ENCODE measurements at regions not wholly inside any gene's neighbourhood (a gene's known extent, or its start where the extent isn't known, plus 50 kb on each side); places are given as distances from the start of the nearest gene placed in this dataset.
A peak's percentile ranks its signal among the peaks of the same experiment; 100 is the strongest.

- DNase-seq (ENCODE audit: low read depth) (peak; percentile 18), FAIRE-seq (no peak)
- H3K4me3 ChIP-seq (ENCODE audit: insufficient read depth, low read depth, low read length): no peak overlapping the region
Observed at GRCh38 chr3:117393119-117393518, 683.5 kb downstream of the TUSC7 start.

GRCh38 chr3:117398141-117398899 lies 688.7 kb downstream of the TUSC7 start:
- H3K4me2 ChIP-seq (ENCODE audit: low read length): no peak overlapping the region
- no peaks in the 10 kb centered on the region for H3K36me3 ChIP-seq (ENCODE audit: insufficient read depth, low read length)
- H3K4me3 ChIP-seq (ENCODE audit: insufficient read depth, low read depth, low read length): no peak overlapping the region
- peaks cover 20% of the 10 kb centered on the region for H3K27me3 Mint-ChIP-seq (ENCODE audit: low read depth, unreplicated experiment)
- no peaks in the 10 kb centered on the region for H4K20me1 ChIP-seq (ENCODE audit: insufficient read depth, low read length)
- H3K9me3 Mint-ChIP-seq (ENCODE audit: unreplicated experiment): peaks cover 2% of the 10 kb centered on the region
- no peak overlapping the region for H2AFZ ChIP-seq (ENCODE audit: low read depth, low read length)
- no peak for TF ChIP-seq EZH2 (IDR thresholded peaks at IDR 0.05; ENCODE audit: insufficient read depth, low read length)
- TF ChIP-seq, protein P1, sequence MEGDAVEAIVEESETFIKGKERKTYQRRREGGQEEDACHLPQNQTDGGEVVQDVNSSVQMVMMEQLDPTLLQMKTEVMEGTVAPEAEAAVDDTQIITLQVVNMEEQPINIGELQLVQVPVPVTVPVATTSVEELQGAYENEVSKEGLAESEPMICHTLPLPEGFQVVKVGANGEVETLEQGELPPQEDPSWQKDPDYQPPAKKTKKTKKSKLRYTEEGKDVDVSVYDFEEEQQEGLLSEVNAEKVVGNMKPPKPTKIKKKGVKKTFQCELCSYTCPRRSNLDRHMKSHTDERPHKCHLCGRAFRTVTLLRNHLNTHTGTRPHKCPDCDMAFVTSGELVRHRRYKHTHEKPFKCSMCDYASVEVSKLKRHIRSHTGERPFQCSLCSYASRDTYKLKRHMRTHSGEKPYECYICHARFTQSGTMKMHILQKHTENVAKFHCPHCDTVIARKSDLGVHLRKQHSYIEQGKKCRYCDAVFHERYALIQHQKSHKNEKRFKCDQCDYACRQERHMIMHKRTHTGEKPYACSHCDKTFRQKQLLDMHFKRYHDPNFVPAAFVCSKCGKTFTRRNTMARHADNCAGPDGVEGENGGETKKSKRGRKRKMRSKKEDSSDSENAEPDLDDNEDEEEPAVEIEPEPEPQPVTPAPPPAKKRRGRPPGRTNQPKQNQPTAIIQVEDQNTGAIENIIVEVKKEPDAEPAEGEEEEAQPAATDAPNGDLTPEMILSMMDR (IDR thresholded peaks at IDR 0.05; ENCODE audit: insufficient read depth, low read depth, low read length): no peak
- H3K27me3 ChIP-seq (ENCODE audit: insufficient read depth, low read length): no peaks in the 10 kb centered on the region
- H3K9me3 ChIP-seq (ENCODE audit: insufficient read depth, low read depth, low read length): no peaks in the 10 kb centered on the region
- no peak for FAIRE-seq
- no peak overlapping the region for H3K4me3 Mint-ChIP-seq (ENCODE audit: unreplicated experiment)
- no peak overlapping the region for H3K9ac ChIP-seq (ENCODE audit: low read length)
- H3K36me3 Mint-ChIP-seq (ENCODE audit: low read depth, unreplicated experiment): no peaks in the 10 kb centered on the region
- H3K27ac ChIP-seq (ENCODE audit: low read depth, low read length): no peak overlapping the region
- no peaks in the 10 kb centered on the region for H3K4me1 ChIP-seq (ENCODE audit: insufficient read depth, low read length)
- no peaks in the 10 kb centered on the region for H3K79me2 ChIP-seq (ENCODE audit: insufficient read depth, low read length)
- H3K4me1 Mint-ChIP-seq (ENCODE audit: low read depth, unreplicated experiment): peaks cover 19% of the 10 kb centered on the region
- H3K27ac Mint-ChIP-seq (ENCODE audit: unreplicated experiment): no peak overlapping the region
- no peak for DNase-seq (ENCODE audit: low read depth)

More at GRCh38 chr3:117393119-117393518, 683.5 kb downstream of the TUSC7 start:
- Histone ChIP-seq H3K4me1 (ENCODE audit: insufficient read depth, low read length) (no peaks in the 10 kb centered on the region), H3K4me2 (ENCODE audit: low read length) (no peak overlapping the region), H3K9ac (ENCODE audit: low read length) (no peak overlapping the region), H3K36me3 (ENCODE audit: insufficient read depth, low read length) (no peaks in the 10 kb centered on the region), H3K79me2 (ENCODE audit: insufficient read depth, low read length) (no peaks in the 10 kb centered on the region), H3K27me3 (ENCODE audit: insufficient read depth, low read length) (no peaks in the 10 kb centered on the region), H3K9me3 (ENCODE audit: insufficient read depth, low read depth, low read length) (no peaks in the 10 kb centered on the region), H2AFZ (ENCODE audit: low read depth, low read length) (no peak overlapping the region), H4K20me1 (ENCODE audit: insufficient read depth, low read length) (no peaks in the 10 kb centered on the region), H3K27ac (ENCODE audit: low read depth, low read length) (no peak overlapping the region)
- Mint-ChIP-seq H3K27me3 (ENCODE audit: low read depth, unreplicated experiment) (peaks cover 16% of the 10 kb centered on the region), H3K27ac (ENCODE audit: unreplicated experiment) (no peak overlapping the region), H3K4me3 (ENCODE audit: unreplicated experiment) (no peak overlapping the region), H3K4me1 (ENCODE audit: low read depth, unreplicated experiment) (peaks cover 5% of the 10 kb centered on the region), H3K36me3 (ENCODE audit: low read depth, unreplicated experiment) (no peaks in the 10 kb centered on the region), H3K9me3 (ENCODE audit: unreplicated experiment) (peaks cover 2% of the 10 kb centered on the region)
- TF ChIP-seq, protein P1 (IDR thresholded peaks at IDR 0.05; ENCODE audit: insufficient read depth, low read depth, low read length): no peak
- no peak for TF ChIP-seq EZH2 (IDR thresholded peaks at IDR 0.05; ENCODE audit: insufficient read depth, low read length)

Data from astrocyte (in vitro differentiated cells and primary cell).